H9 (cell line): ENCODE measurements at regions not wholly inside any gene's neighbourhood (a gene's known extent, or its start where the extent isn't known, plus 50 kb on each side); places are given as distances from the start of the nearest gene placed in this dataset.

Experiments
- DNase-seq: peaks from one replicate; pipeline ENCODE4 v3.0.0-alpha.2; 2017
- H2AFZ ChIP-seq: one replicate; pipeline ENCODE4 v1.6.1; 2013; ENCODE audit warnings: mild to moderate bottlenecking, low read length, control low read depth, moderate library complexity
- H2AK5ac ChIP-seq: 2 replicates; pipeline ENCODE4 v1.6.1; 2013; ENCODE audit warnings: low read length, control low read depth, mixed read lengths; ENCODE audit not compliant: insufficient read length
- H2BK120ac ChIP-seq: one replicate; pipeline ENCODE4 v1.6.1; 2013; ENCODE audit warnings: low read depth, mild to moderate bottlenecking, low read length, control low read depth, inconsistent platforms; ENCODE audit not compliant: poor library complexity, severe bottlenecking
- H2BK12ac ChIP-seq: 2 replicates; pipeline ENCODE4 v1.6.1; 2013; ENCODE audit warnings: low read length, control low read depth, mixed read lengths, low read depth; ENCODE audit not compliant: insufficient read length
- H2BK15ac ChIP-seq: 2 replicates; pipeline ENCODE4 v1.6.1; 2013; ENCODE audit warnings: low read depth, low read length, control low read depth
- H2BK20ac ChIP-seq: one replicate; pipeline ENCODE4 v1.6.1; 2013; ENCODE audit warnings: low read depth, mild to moderate bottlenecking, low read length, control low read depth, inconsistent platforms; ENCODE audit not compliant: poor library complexity, severe bottlenecking
- H2BK5ac ChIP-seq: 2 replicates; pipeline ENCODE4 v1.6.1; 2013; ENCODE audit warnings: low read length, control low read depth, mixed read lengths; ENCODE audit not compliant: insufficient read length
- H3K14ac ChIP-seq: 2 replicates; pipeline ENCODE4 v1.6.1; 2013; ENCODE audit warnings: low read length, control low read depth; ENCODE audit not compliant: insufficient read depth
- H3K18ac ChIP-seq: 2 replicates; pipeline ENCODE4 v1.6.1; 2013; ENCODE audit warnings: low read depth, mild to moderate bottlenecking, mixed read lengths, low read length, control low read depth; ENCODE audit not compliant: insufficient read length
- H3K23ac ChIP-seq: 2 replicates; pipeline ENCODE4 v1.6.1; 2013; ENCODE audit warnings: low read length, control low read depth, mixed read lengths, low read depth; ENCODE audit not compliant: insufficient read length
- H3K23me2 ChIP-seq: 2 replicates; pipeline ENCODE4 v1.6.1; 2013; ENCODE audit warnings: low read depth, mild to moderate bottlenecking, mixed read lengths, low read length, control low read depth; ENCODE audit not compliant: insufficient read length, poor library complexity, severe bottlenecking
- H3K27ac ChIP-seq: 2 replicates; pipeline ENCODE4 v1.5.1; 2013; ENCODE audit warnings: low read length, control low read depth, mixed read lengths, low read depth; ENCODE audit not compliant: insufficient read length
- H3K27me3 ChIP-seq: 2 replicates; pipeline ENCODE4 v1.6.1; 2013; ENCODE audit warnings: low read length, control low read depth, inconsistent platforms; ENCODE audit not compliant: insufficient read depth
- H3K4ac ChIP-seq: 2 replicates; pipeline ENCODE4 v1.6.1; 2013; ENCODE audit warnings: low read depth, mild to moderate bottlenecking, control low read depth, inconsistent platforms, low read length, moderate library complexity
- H3K4me1 ChIP-seq: 2 replicates; pipeline ENCODE4 v1.6.1; 2013; ENCODE audit warnings: low read length, control low read depth, inconsistent platforms; ENCODE audit not compliant: insufficient read depth
- H3K4me2 ChIP-seq: 2 replicates; pipeline ENCODE4 v1.6.1; 2013; ENCODE audit warnings: low read length, control low read depth, mixed read lengths; ENCODE audit not compliant: insufficient read length, insufficient read depth
- H3K56ac ChIP-seq: 2 replicates; pipeline ENCODE4 v1.6.1; 2013; ENCODE audit warnings: low read depth, mild to moderate bottlenecking, mixed read lengths, low read length, control low read depth; ENCODE audit not compliant: insufficient read length
- H3K79me1 ChIP-seq: 2 replicates; pipeline ENCODE4 v1.6.1; 2013; ENCODE audit warnings: low read depth, mild to moderate bottlenecking, moderate library complexity, low read length, control low read depth, inconsistent platforms; ENCODE audit not compliant: insufficient read depth, poor library complexity, severe bottlenecking
- H3K79me2 ChIP-seq: 2 replicates; pipeline ENCODE4 v1.6.1; 2013; ENCODE audit warnings: low read length, control low read depth, inconsistent platforms; ENCODE audit not compliant: insufficient read depth
- H3K9ac ChIP-seq: 2 replicates; pipeline ENCODE4 v1.6.1; 2013; ENCODE audit warnings: low read length, control low read depth, mixed read lengths; ENCODE audit not compliant: insufficient read length; ENCODE audit errors: extremely low read depth
- H3K9me3 ChIP-seq: one replicate; pipeline ENCODE4 v1.6.1; 2013; ENCODE audit warnings: low read depth, low read length, inconsistent platforms; ENCODE audit not compliant: control insufficient read depth
- H3T11ph ChIP-seq: one replicate; pipeline ENCODE4 v1.6.1; 2013; ENCODE audit warnings: mild to moderate bottlenecking, low read length, control low read depth, inconsistent platforms
- H4K20me1 ChIP-seq: one replicate; pipeline ENCODE4 v1.6.1; 2013; ENCODE audit not compliant: control insufficient read depth, insufficient read length, insufficient read depth
- H4K5ac ChIP-seq: 2 replicates; pipeline ENCODE4 v1.6.1; 2013; ENCODE audit warnings: low read depth, mild to moderate bottlenecking, mixed read lengths, low read length, control low read depth; ENCODE audit not compliant: insufficient read length
- H4K8ac ChIP-seq: replicated peaks from 2 replicates; pipeline ENCODE4 v1.6.1; 2013; ENCODE audit warnings: low read length, control low read depth, mixed read lengths, low read depth; ENCODE audit not compliant: insufficient read length
- H4K91ac ChIP-seq: 2 replicates; pipeline ENCODE4 v1.6.1; 2013; ENCODE audit warnings: low read depth, mild to moderate bottlenecking, moderate library complexity, mixed read lengths, low read length, control low read depth; ENCODE audit not compliant: insufficient read length
- H3K27ac Mint-ChIP-seq, 3 experiments: 2 replicates in 2 of 3; 3 replicates in 1 of 3; pipeline ENCODE4 v1.8.0; 2020 to 2021; ENCODE audit warnings: mixed read lengths in 3 of 3, mild to moderate bottlenecking in 1 of 3, moderate library complexity in 1 of 3
- H3K27me3 Mint-ChIP-seq: 2 replicates; pipeline ENCODE4 v1.8.0; 2021; ENCODE audit warnings: low read depth, mild to moderate bottlenecking, moderate library complexity, mixed read lengths
- H3K36me3 Mint-ChIP-seq, 3 experiments: 2 replicates in 2 of 3; 3 replicates in 1 of 3; pipeline ENCODE4 v1.8.0; 2020 to 2021; ENCODE audit warnings: low read depth in 3 of 3, mixed read lengths in 3 of 3; ENCODE audit not compliant: insufficient read depth in 1 of 3
- H3K4me1 Mint-ChIP-seq, 2 experiments: 2 replicates each; pipeline ENCODE4 v1.8.0; 2020; ENCODE audit warnings: mixed read lengths in 2 of 2
- H3K4me3 Mint-ChIP-seq, 2 experiments: 2 replicates in 1 of 2; 3 replicates in 1 of 2; pipeline ENCODE4 v1.8.0; 2020 to 2021; ENCODE audit warnings: mild to moderate bottlenecking in 2 of 2, mixed read lengths in 2 of 2, moderate library complexity in 1 of 2
- H3K9me3 Mint-ChIP-seq, 2 experiments: 2 replicates in 1 of 2; 3 replicates in 1 of 2; pipeline ENCODE4 v1.8.0; 2020; ENCODE audit warnings: mild to moderate bottlenecking in 2 of 2, mixed read lengths in 2 of 2, moderate library complexity in 1 of 2
- CTCF ChIP-seq: fragments of 200-600 bp; sonication (generic); conservative IDR thresholded peaks from 3 replicates; pipeline ENCODE4 v1.8.0; 2021; ENCODE audit warnings: antibody characterized with exemption, mild to moderate bottlenecking
- WGBS: extraction: QIAGEN DNeasy Blood & Tissue Kit; methylation state at CpG from one replicate; pipeline ENCODE4 v1.1.7; 2013; ENCODE audit warnings: missing lambda C conversion rate, low lambda C conversion rate, mixed read lengths; ENCODE audit not compliant: insufficient read length; ENCODE audit errors: extremely low coverage; 5-methylcytosine and 5-hydroxymethylcytosine counted together

GRCh38 chr2:34907812-34908211, 1308.7 kb upstream of the FAM98A start:
- Histone ChIP-seq H2BK15ac (no peak overlapping the region), H3K4ac (no peak overlapping the region), H3K79me1 (no peaks in the 10 kb centered on the region), H3K14ac (no peak overlapping the region), H3K23me2 (no peaks in the 10 kb centered on the region), H4K20me1 (no peaks in the 10 kb centered on the region), H2AK5ac (no peak overlapping the region), H4K8ac (no peak overlapping the region), H2BK12ac (no peak overlapping the region), H3K23ac (no peak overlapping the region), H3K56ac (no peak overlapping the region), H3K18ac (no peak overlapping the region), H3K79me2 (no peaks in the 10 kb centered on the region), H3K9me3 (no peaks in the 10 kb centered on the region), H3K4me1 (no peaks in the 10 kb centered on the region), H2BK5ac (no peak overlapping the region), H3K27me3 (no peaks in the 10 kb centered on the region), H2AFZ (no peak overlapping the region), H3K4me2 (no peak overlapping the region), H4K91ac (no peak overlapping the region), H2BK120ac (no peak overlapping the region), H2BK20ac (no peak overlapping the region), H3K9ac (no peak overlapping the region), H3K27ac (no peak overlapping the region), H3T11ph (no peak overlapping the region), H4K5ac (no peak overlapping the region)
- no peaks in the 10 kb centered on the region for H3K9me3 Mint-ChIP-seq
- TF ChIP-seq CTCF = no peak; the same call in 2 of the 3 replicates
- no CpG with 5 or more reads among the region's 3 CpGs for WGBS
- no peaks in the 10 kb centered on the region for H3K4me1 Mint-ChIP-seq
- no peak overlapping the region for H3K4me3 Mint-ChIP-seq
- no peak for DNase-seq
- H3K27ac Mint-ChIP-seq = no peak overlapping the region
- H3K36me3 Mint-ChIP-seq = no peaks in the 10 kb centered on the region
- no peaks in the 10 kb centered on the region for H3K27me3 Mint-ChIP-seq
